Gastrocnemius medialis (tissue), 4 donors: ENCODE measurements at regions not wholly inside any gene's neighbourhood (a gene's known extent, or its start where the extent isn't known, plus 50 kb on each side); places are given as distances from the start of the nearest gene placed in this dataset.

ENCODE experiments used
- CTCF ChIP-seq, 5 experiments: fragments of 450-650 bp in 3 of 5; fragments of 200-600 bp in 2 of 5; sonication (generic) in 2 of 5; IDR thresholded peaks in 4 of 5; conservative IDR thresholded peaks in 1 of 5; 1 replicate in 4 of 5; 2 replicates in 1 of 5; pipeline ENCODE4 v1.5.1; 2016 to 2019; ENCODE audit warnings: antibody characterized with exemption in 5 of 5, mild to moderate bottlenecking in 3 of 5, moderate library complexity in 3 of 5
- POLR2A ChIP-seq, 2 donors: fragments of 450-650 bp; IDR thresholded peaks; one replicate each; pipeline ENCODE4 v1.6.1; 2017; ENCODE audit warnings: antibody characterized with exemption in 2 of 2, mild to moderate bottlenecking in 2 of 2, moderate library complexity in 2 of 2

- no peak for TF ChIP-seq CTCF (IDR thresholded peaks at IDR 0.05 in 4 of 5, conservative IDR thresholded peaks at IDR 0.05 in 1 of 5)
- TF ChIP-seq POLR2A (IDR thresholded peaks at IDR 0.05), result no peak
Measured at GRCh38 chr18:78778651-78779050, 201.0 kb upstream of the SALL3 start.
